ENCODE measurements at regions not wholly inside any gene's neighbourhood (a gene's known extent, or its start where the extent isn't known, plus 50 kb on each side); places are given as distances from the start of the nearest gene placed in this dataset.

GRCh38 chr6:80733641-80734040 is 627.2 kb downstream of the BCKDHB start:
- Histone ChIP-seq H3K27me3 (no peaks in the 10 kb centered on the region), H3K4me1 (no peaks in the 10 kb centered on the region), H3K4me3 (no peak overlapping the region), H3K9me3 (no peaks in the 10 kb centered on the region), H3K36me3 (no peaks in the 10 kb centered on the region), H3K27ac (no peak overlapping the region)
- TF ChIP-seq CTCF (IDR thresholded peaks at IDR 0.05) (no peak), POLR2AphosphoS5 (IDR thresholded peaks at IDR 0.05) (no peak), POLR2A (IDR thresholded peaks at IDR 0.05) (no peak)
- intact Hi-C loops (cut with DNase I; ENCODE audit: low total_unique reads), result no loop called here
- DNase-seq (ENCODE audit: low spot score in 2 of 2), result no peak

GRCh38 chr6:80728830-80729229 is 622.4 kb downstream of the BCKDHB start:
- intact Hi-C loops (cut with DNase I; ENCODE audit: low total_unique reads), result no loop called here

GRCh38 chr6:80728101-80728750 is 621.8 kb downstream of the BCKDHB start:
- TF ChIP-seq CTCF (IDR thresholded peaks at IDR 0.05), result no peak
- no peak for TF ChIP-seq POLR2AphosphoS5 (IDR thresholded peaks at IDR 0.05)
- TF ChIP-seq POLR2A (IDR thresholded peaks at IDR 0.05), result no peak
- H3K4me1 ChIP-seq, result no peaks in the 10 kb centered on the region
- no peaks in the 10 kb centered on the region for H3K9me3 ChIP-seq
- DNase-seq (ENCODE audit: low spot score in 2 of 2), result no peak
- no peaks in the 10 kb centered on the region for H3K27me3 ChIP-seq
- H3K36me3 ChIP-seq, result no peaks in the 10 kb centered on the region
- no peak overlapping the region for H3K4me3 ChIP-seq
- intact Hi-C loops (cut with DNase I; ENCODE audit: low total_unique reads), result no loop called here
- no peak overlapping the region for H3K27ac ChIP-seq

More at GRCh38 chr6:80728830-80729229, 622.4 kb downstream of the BCKDHB start:
- TF ChIP-seq POLR2AphosphoS5 (IDR thresholded peaks at IDR 0.05) (no peak), CTCF (IDR thresholded peaks at IDR 0.05) (no peak), POLR2A (IDR thresholded peaks at IDR 0.05) (no peak)
- DNase-seq (ENCODE audit: low spot score in 2 of 2), result no peak
- Histone ChIP-seq H3K27ac (no peak overlapping the region), H3K9me3 (no peaks in the 10 kb centered on the region), H3K4me1 (no peaks in the 10 kb centered on the region), H3K36me3 (no peaks in the 10 kb centered on the region), H3K4me3 (no peak overlapping the region), H3K27me3 (no peaks in the 10 kb centered on the region)

GRCh38 chr6:80725156-80725930 is 618.9 kb downstream of the BCKDHB start:
- Histone ChIP-seq H3K4me3 (no peak overlapping the region), H3K9me3 (peaks cover 0 to 4% of the 10 kb centered on the region in 2 donors), H3K36me3 (no peaks in the 10 kb centered on the region), H3K27ac (no peak overlapping the region), H3K27me3 (no peaks in the 10 kb centered on the region), H3K4me1 (no peaks in the 10 kb centered on the region)
- DNase-seq (ENCODE audit: low spot score in 2 of 2), result no peak
- intact Hi-C loops (cut with DNase I; ENCODE audit: low total_unique reads), result no loop called here
- TF ChIP-seq POLR2AphosphoS5 (IDR thresholded peaks at IDR 0.05) (no peak), POLR2A (IDR thresholded peaks at IDR 0.05) (no peak), CTCF (IDR thresholded peaks at IDR 0.05) (no peak)

GRCh38 chr6:80720824-80721223 is 614.4 kb downstream of the BCKDHB start:
- Histone ChIP-seq H3K4me3 (no peak overlapping the region), H3K4me1 (no peaks in the 10 kb centered on the region), H3K27me3 (no peaks in the 10 kb centered on the region), H3K27ac (no peak overlapping the region), H3K36me3 (no peaks in the 10 kb centered on the region), H3K9me3 (peaks cover 0 to 5% of the 10 kb centered on the region in 2 donors)
- DNase-seq (ENCODE audit: low spot score in 2 of 2), result no peak
- intact Hi-C loops (cut with DNase I; ENCODE audit: low total_unique reads), result no loop called here
- TF ChIP-seq POLR2A (IDR thresholded peaks at IDR 0.05), result no peak
- TF ChIP-seq CTCF (IDR thresholded peaks at IDR 0.05), result no peak
- TF ChIP-seq POLR2AphosphoS5 (IDR thresholded peaks at IDR 0.05), result no peak
